GM12872 (cell line): ENCODE measurements at regions not wholly inside any gene's neighbourhood (a gene's known extent, or its start where the extent isn't known, plus 50 kb on each side); places are given as distances from the start of the nearest gene placed in this dataset.
A peak's percentile ranks its signal among the peaks of the same experiment; 100 is the strongest.

ENCODE experiments used
- TF ChIP-seq, protein P1 (sequence below): IDR thresholded peaks from 3 replicates; pipeline ENCODE4 v1.5.1; 2011; ENCODE audit warnings: low read depth, mild to moderate bottlenecking, low read length, moderate library complexity; ENCODE audit not compliant: insufficient read depth

DNA sequence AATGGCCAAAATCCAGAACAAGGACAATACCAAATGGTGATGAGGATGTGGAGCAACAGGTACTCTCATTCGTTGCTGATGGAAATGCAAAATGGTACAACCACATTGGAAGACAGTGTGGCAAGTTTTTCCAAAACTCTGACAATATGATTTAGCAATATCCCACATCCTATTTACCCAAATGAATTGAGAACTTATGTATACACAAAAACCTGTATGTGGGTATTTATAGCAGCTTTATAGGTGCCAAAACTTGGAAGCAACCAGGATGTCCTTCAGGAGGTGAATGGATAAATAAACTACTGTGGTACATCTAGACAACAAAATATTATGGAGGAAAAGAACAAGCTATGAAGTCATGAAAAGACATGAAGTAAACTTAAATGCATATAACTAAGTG, 156.5 kb downstream of the TFAP2A start:
- TF ChIP-seq, protein P1, sequence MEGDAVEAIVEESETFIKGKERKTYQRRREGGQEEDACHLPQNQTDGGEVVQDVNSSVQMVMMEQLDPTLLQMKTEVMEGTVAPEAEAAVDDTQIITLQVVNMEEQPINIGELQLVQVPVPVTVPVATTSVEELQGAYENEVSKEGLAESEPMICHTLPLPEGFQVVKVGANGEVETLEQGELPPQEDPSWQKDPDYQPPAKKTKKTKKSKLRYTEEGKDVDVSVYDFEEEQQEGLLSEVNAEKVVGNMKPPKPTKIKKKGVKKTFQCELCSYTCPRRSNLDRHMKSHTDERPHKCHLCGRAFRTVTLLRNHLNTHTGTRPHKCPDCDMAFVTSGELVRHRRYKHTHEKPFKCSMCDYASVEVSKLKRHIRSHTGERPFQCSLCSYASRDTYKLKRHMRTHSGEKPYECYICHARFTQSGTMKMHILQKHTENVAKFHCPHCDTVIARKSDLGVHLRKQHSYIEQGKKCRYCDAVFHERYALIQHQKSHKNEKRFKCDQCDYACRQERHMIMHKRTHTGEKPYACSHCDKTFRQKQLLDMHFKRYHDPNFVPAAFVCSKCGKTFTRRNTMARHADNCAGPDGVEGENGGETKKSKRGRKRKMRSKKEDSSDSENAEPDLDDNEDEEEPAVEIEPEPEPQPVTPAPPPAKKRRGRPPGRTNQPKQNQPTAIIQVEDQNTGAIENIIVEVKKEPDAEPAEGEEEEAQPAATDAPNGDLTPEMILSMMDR: no peak

DNA sequence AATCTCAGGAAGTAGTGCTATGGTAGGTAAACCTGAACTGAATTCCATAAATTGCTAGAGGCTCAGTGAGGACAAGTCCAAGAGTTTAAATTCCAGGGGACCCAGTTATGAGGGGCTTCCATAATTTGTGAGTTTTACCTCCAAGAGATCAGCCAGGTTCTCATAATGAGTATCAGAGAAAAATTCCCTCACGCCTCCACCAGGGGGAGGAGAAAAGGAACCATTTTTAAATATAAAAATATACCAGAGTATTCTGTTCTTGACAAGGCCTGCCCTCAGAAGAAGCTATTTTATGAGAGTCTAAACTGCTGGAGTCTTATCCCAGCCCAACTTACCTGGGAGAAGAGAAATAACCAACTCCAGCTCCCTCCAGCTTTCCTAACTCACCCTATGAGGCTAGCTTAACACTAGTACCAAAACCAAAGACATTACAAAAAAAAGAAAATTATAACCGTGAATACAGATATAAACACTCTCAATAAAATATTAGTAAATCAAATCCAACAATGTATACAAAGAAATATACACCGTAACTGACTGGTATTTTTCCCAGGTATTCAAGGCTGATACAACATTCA, 158.7 kb downstream of the TFAP2A start:
- TF ChIP-seq, protein P1: peak; percentile 59

DNA sequence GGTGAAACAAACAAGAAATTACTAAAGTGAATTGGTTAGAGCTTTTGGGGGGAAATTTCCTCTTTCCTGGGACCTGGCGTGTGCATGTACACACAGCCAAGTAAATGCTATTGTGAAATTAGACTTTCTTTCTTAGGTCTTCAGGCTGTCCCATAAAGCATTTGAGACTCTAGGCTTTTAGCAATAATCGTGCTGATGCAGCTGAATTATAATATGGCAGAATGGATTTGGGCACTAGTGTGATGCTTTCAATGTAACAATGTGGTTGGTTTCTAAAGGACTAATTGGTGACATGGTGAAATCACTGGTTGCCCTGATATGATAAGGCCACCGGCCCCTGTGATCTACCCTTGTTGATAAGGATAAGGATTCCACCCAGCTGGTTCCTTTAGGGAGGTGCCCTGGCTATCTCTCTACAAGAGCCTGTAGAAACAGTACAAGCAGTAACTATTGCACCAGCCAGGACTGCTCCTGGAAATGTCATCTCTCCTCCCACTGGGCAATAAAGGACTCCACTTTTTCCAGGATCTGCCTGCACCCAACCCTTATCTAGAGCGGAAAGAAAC, 164.1 kb downstream of the TFAP2A start:
- TF ChIP-seq, protein P1: no peak

DNA sequence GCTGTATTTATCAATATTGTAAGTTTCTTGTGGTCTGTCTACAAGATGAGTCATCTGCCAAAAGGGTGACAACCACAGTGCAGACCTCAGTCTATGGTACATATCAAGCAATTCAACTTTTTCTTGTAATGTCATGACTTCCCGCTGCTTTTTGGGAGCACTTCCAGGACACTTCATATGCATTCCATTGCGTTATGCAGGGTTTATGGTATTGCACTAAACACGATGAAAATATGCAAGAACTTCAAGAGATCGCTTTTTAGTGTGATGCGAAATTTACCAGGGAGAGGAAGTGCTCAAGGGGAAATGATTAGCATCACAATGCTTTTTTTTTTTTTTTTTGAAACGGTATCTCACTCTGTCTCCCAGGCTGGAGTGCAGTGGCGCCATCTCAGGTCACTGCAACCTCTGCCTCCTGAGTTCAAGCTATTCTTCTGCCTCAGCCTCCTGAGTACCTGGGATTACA, 166.5 kb downstream of the TFAP2A start:
- TF ChIP-seq, protein P1: no peak

DNA sequence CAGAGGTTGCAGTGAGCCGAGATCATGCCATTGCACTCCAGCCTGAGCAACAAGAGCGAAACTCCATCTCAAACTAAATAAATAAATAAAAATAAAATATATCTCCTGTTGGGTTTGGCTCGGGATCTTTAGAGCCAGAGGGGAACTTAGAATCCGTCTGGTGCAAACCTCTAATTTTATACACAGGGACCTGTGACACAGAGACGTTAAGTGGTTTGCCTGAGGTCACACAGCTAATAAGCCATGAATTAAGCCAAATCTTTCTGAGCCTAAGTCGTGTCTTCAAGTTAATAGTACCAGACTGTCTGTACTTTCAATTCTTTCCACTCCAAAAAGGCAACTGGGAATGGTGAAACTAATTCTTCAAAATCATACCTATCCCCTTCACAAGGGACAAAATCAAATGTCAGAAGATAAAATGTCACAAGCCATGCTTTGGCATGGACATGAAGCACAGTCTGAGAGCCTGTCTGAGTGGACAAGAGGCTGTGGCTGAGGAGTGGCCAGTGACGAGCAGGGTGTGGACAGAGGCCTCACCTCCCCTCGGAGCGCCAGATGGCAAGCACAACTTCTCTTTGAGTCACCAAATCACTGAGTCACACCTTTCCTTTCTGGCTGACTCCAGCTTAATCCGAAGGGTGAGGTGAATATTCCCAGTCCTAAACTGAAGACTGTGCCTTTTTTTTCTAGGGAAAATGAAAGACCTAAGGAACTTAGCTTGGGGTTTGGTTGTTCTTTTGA, 177.4 kb downstream of the TFAP2A start:
- TF ChIP-seq, protein P1: no peak

DNA sequence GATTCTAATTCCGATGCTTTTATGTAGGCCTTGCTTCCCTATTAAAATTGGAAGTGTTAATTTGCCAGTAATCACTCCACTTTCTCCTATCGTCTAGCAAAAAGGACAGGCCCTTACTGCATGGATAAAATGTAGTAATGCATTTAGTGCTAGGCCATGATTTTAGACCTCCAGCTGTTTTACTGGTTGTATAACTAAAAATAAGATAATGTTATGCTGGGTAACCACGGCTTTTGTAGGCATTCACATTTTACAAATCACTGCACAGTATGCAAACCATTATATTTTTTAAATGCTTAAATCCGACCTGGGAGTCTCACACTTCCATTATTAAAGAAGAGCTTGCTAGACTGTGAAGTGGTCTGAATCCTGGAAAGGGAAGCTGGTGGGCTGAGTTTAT, 179.5 kb downstream of the TFAP2A start:
- TF ChIP-seq, protein P1: no peak

DNA sequence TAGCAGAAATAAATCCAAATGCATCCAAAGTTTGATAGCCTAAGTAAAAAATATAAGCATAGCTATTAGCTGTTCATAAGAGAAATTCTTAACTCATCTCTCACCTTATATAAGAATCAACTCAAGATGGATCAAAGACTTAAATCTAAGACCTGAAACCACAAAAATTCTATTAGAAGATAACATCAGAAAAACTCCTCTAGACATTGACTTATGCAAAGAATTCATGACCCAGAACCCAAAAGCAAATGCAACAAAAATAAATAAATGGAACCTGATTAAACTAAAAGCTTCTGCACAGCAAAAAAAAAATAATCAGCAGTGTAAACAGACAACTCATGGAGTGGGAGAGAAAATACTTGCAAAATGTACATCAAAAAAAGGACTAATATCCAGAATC, 184.3 kb downstream of the TFAP2A start:
- TF ChIP-seq, protein P1: no peak
